ENCODE measurements at regions not wholly inside any gene's neighbourhood (a gene's known extent, or its start where the extent isn't known, plus 50 kb on each side); places are given as distances from the start of the nearest gene placed in this dataset.

DNA sequence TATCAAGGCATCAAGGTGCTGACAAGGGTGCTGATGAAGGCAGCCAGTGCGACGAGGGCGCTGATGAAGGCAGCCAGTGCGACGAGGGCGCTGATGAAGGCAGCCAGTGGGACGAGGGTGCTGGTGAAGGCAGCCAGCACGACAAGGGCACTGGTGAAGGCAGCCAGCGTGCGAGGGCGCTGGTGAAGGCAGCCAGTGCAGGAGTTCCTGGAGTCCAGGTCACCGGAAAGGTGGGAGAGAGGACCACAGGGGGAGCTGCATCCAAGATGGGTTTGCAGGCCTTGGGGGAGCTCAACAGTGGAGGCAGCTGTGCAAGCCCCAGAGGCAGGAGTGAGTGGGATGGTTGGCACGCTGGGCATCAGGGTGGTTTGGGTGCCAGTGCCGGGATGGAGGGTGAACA is 176.3 kb downstream of the TBXT start:
- TF ChIP-seq, protein P1, sequence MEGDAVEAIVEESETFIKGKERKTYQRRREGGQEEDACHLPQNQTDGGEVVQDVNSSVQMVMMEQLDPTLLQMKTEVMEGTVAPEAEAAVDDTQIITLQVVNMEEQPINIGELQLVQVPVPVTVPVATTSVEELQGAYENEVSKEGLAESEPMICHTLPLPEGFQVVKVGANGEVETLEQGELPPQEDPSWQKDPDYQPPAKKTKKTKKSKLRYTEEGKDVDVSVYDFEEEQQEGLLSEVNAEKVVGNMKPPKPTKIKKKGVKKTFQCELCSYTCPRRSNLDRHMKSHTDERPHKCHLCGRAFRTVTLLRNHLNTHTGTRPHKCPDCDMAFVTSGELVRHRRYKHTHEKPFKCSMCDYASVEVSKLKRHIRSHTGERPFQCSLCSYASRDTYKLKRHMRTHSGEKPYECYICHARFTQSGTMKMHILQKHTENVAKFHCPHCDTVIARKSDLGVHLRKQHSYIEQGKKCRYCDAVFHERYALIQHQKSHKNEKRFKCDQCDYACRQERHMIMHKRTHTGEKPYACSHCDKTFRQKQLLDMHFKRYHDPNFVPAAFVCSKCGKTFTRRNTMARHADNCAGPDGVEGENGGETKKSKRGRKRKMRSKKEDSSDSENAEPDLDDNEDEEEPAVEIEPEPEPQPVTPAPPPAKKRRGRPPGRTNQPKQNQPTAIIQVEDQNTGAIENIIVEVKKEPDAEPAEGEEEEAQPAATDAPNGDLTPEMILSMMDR (conservative IDR thresholded peaks at IDR 0.05; ENCODE audit: low read depth, low read length): no peak
- TF ChIP-seq EZH2 (IDR thresholded peaks at IDR 0.05; ENCODE audit: borderline replicate concordance, low read depth, low read length, poor library complexity, severe bottlenecking): no peak

All from A673 (cell line).